Peyer's patch (tissue), 4 donors: ENCODE measurements at regions not wholly inside any gene's neighbourhood (a gene's known extent, or its start where the extent isn't known, plus 50 kb on each side); places are given as distances from the start of the nearest gene placed in this dataset.
"Not testable (repeated sequence)": the region's sequence is repeated elsewhere in the genome, so short reads cannot be mapped to it uniquely, and the experiment has no call there.

ENCODE experiments used
- DNase-seq, 3 donors: peaks; one replicate each; pipeline ENCODE4 v3.0.0-alpha.2; 2017 to 2019
- H3K27ac ChIP-seq, 4 donors: fragments of 200-600 bp; sonication (generic); one replicate each; pipeline ENCODE4 v1.5.1; 2016 to 2019
- H3K27me3 ChIP-seq, 2 donors: fragments of 200-600 bp; sonication (generic); one replicate each; pipeline ENCODE4 v1.5.1; 2019
- H3K36me3 ChIP-seq, 3 donors: fragments of 200-600 bp; sonication (generic); one replicate each; pipeline ENCODE4 v1.5.1; 2016 to 2019
- H3K4me1 ChIP-seq, 4 donors: fragments of 200-600 bp; sonication (generic); one replicate each; pipeline ENCODE4 v1.5.1; 2016 to 2019
- H3K4me3 ChIP-seq, 4 donors: fragments of 200-600 bp; sonication (generic); 1 replicate in 3 of 4; 2 replicates in 1 of 4; pipeline ENCODE4 v1.5.1; 2016 to 2019; ENCODE audit warnings: mild to moderate bottlenecking in 1 of 4
- H3K9me3 ChIP-seq, 4 donors: fragments of 200-600 bp; sonication (generic); one replicate each; pipeline ENCODE4 v1.5.1; 2016 to 2019; ENCODE audit warnings: mild to moderate bottlenecking in 1 of 4
- CTCF ChIP-seq, 6 experiments: fragments of 450-650 bp in 4 of 6; fragments of 200-600 bp in 2 of 6; sonication (generic) in 1 of 6; IDR thresholded peaks; one replicate each; pipeline ENCODE4 v1.5.1; 2017 to 2019; ENCODE audit warnings: antibody characterized with exemption in 6 of 6, mild to moderate bottlenecking in 3 of 6, moderate library complexity in 1 of 6
- POLR2A ChIP-seq, 2 donors: fragments of 450-650 bp; IDR thresholded peaks; one replicate each; pipeline ENCODE4 v1.5.1; 2017; ENCODE audit warnings: antibody characterized with exemption in 2 of 2, mild to moderate bottlenecking in 2 of 2, moderate library complexity in 2 of 2

- Histone ChIP-seq H3K4me3 (no peak overlapping the region), H3K36me3 (no peaks in the 10 kb centered on the region), H3K4me1 (no peaks in the 10 kb centered on the region), H3K9me3 (no peaks in the 10 kb centered on the region), H3K27ac (no peak overlapping the region), H3K27me3 (no peaks in the 10 kb centered on the region)
- TF ChIP-seq POLR2A (IDR thresholded peaks at IDR 0.05) = no peak
- TF ChIP-seq CTCF (IDR thresholded peaks at IDR 0.05) = no peak
- no peak for DNase-seq
Measured at GRCh38 chrX:146994163-146994562, 179.6 kb upstream of the CXorf51A start.

DNA sequence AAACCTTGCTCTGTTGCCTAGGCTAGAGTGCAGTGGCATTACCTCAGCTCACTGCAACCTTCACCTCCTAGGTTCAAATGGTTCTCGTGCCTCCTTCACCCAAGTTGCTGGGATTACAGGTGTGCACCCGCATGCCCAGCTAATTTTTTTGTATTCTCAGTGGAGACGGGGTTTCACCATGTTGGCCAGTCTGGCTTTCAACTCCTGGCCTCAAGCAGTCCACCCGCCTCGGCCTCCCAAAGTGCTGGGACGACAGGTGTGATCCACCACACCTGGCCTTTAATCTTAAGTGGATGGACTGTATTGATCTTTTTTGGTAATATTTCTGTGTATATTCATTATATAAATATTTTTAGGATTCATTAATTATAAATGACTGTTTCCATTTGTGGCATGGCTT, 158.7 kb upstream of the CXorf51A start:
- H3K27ac ChIP-seq = no peak overlapping the region
- H3K4me1 ChIP-seq = no peaks in the 10 kb centered on the region
- DNase-seq = no peak
- no peak overlapping the region for H3K4me3 ChIP-seq
- H3K36me3 ChIP-seq = no peaks in the 10 kb centered on the region
- H3K27me3 ChIP-seq = no peaks in the 10 kb centered on the region
- H3K9me3 ChIP-seq = no peaks in the 10 kb centered on the region
- TF ChIP-seq CTCF (IDR thresholded peaks at IDR 0.05) = no peak
- no peak for TF ChIP-seq POLR2A (IDR thresholded peaks at IDR 0.05)

DNA sequence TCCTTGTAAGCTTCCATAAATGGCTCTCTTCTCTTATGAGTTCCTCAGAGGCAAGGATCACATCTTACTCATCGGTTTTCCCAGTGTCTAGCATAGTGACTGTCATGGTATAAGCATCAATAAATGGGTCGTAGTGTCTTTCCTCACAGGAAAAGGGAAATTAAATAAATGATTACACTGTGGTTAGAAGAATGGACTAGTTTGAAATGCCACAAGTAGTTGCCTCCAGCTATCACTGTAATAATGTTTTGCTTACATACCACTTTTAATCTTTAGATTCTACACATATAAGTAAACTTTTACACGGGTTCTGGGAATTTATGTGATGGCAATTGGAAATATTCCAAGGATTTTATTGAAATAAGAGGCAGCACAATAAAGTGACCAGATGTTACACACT, 152.8 kb upstream of the CXorf51A start:
- Histone ChIP-seq H3K4me3 (no peak overlapping the region), H3K27me3 (no peaks in the 10 kb centered on the region), H3K4me1 (no peaks in the 10 kb centered on the region), H3K27ac (no peak overlapping the region), H3K36me3 (no peaks in the 10 kb centered on the region), H3K9me3 (no peaks in the 10 kb centered on the region)
- no peak for TF ChIP-seq POLR2A (IDR thresholded peaks at IDR 0.05)
- TF ChIP-seq CTCF (IDR thresholded peaks at IDR 0.05) = no peak
- DNase-seq = no peak

- DNase-seq = no peak
- H3K4me3 ChIP-seq = no peak overlapping the region
- no peaks in the 10 kb centered on the region for H3K4me1 ChIP-seq
- no peak overlapping the region for H3K27ac ChIP-seq
- H3K9me3 ChIP-seq = no peaks in the 10 kb centered on the region
- H3K36me3 ChIP-seq = no peaks in the 10 kb centered on the region
- H3K27me3 ChIP-seq = no peaks in the 10 kb centered on the region
- TF ChIP-seq CTCF (IDR thresholded peaks at IDR 0.05) (no peak), POLR2A (IDR thresholded peaks at IDR 0.05) (no peak)
Measured at GRCh38 chrX:146956760-146957159, 142.2 kb upstream of the CXorf51A start.

DNA sequence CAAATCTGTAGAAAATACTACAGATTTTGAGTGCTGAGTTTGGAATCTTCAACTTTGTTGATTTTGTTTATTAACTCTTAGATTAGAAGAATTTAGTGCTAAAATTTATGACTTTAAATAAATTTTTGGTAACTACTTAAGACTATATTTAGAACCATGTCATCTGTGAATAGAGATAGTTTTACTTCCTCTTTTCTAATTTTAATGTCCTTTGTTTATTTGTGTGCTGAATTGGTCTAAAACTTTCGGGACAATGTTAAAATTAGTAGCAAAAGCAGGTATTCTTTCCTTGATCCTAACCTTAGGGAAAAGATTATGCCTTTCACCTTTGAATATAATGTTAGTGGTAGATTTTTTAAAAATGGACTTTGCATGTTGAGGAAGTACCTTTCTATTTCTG, 119.7 kb upstream of the CXorf51A start:
- Histone ChIP-seq H3K9me3 (no peaks in the 10 kb centered on the region), H3K4me1 (no peaks in the 10 kb centered on the region), H3K36me3 (no peaks in the 10 kb centered on the region), H3K27ac (no peak overlapping the region), H3K27me3 (no peaks in the 10 kb centered on the region), H3K4me3 (no peak overlapping the region)
- no peak for DNase-seq
- TF ChIP-seq CTCF (IDR thresholded peaks at IDR 0.05) = no peak
- no peak for TF ChIP-seq POLR2A (IDR thresholded peaks at IDR 0.05)

DNA sequence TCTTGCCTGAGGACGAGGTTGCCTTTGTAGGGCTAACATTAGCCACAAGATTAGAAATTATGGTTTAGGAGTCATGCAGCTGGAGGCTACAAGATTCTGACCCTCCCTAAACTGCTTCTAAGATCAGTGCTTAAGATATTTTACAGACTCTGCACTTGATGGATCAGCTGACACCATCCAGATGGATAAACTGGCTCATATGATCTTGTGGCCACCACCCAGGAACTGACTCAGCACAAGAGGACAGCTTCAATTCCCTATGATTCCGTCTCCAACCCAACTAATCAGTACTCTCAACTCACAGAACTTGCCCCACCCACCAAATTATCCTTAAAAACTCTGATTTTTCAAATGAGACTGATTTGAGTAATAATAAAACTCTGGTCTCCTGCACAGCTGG, 118.5 kb upstream of the CXorf51A start:
- H3K4me1 ChIP-seq, DNase-seq: not testable (repeated sequence)

More for the DNA sequence above, 118.5 kb upstream of the CXorf51A start:
- H3K9me3 ChIP-seq, H3K27me3 ChIP-seq, H3K27ac ChIP-seq, H3K4me3 ChIP-seq, H3K36me3 ChIP-seq: not testable (repeated sequence)
